Liver (tissue), 8 donors: ENCODE measurements at regions not wholly inside any gene's neighbourhood (a gene's known extent, or its start where the extent isn't known, plus 50 kb on each side); places are given as distances from the start of the nearest gene placed in this dataset.
"Not testable (repeated sequence)": the region's sequence is repeated elsewhere in the genome, so short reads cannot be mapped to it uniquely, and the experiment has no call there.

ENCODE experiments used
- DNase-seq: peaks from one replicate; pipeline ENCODE4 v3.0.0-alpha.2; 2017; ENCODE audit warnings: low spot score
- H3K27ac ChIP-seq, 2 donors: one replicate each; pipeline ENCODE4 v1.7.0; 2013; ENCODE audit warnings: inconsistent platforms in 2 of 2, low read length in 2 of 2, control low read depth in 1 of 2, low read depth in 1 of 2, mild to moderate bottlenecking in 1 of 2
- H3K27me3 ChIP-seq, 4 donors: one replicate each; pipeline versions ENCODE4 v1.6.1 to v1.7.0; 2013; ENCODE audit warnings: low read length in 3 of 4, inconsistent platforms in 1 of 4, mild to moderate bottlenecking in 1 of 4, moderate library complexity in 1 of 4; ENCODE audit not compliant: control insufficient read depth in 4 of 4, insufficient read depth in 4 of 4
- H3K36me3 ChIP-seq, 4 donors: one replicate each; pipeline versions ENCODE4 v1.6.1 to v1.7.0; 2013; ENCODE audit warnings: low read length in 3 of 4, mild to moderate bottlenecking in 3 of 4, low read depth in 1 of 4, moderate library complexity in 1 of 4; ENCODE audit not compliant: control insufficient read depth in 4 of 4, insufficient read depth in 3 of 4
- H3K4me1 ChIP-seq, 4 donors: one replicate each; pipeline versions ENCODE4 v1.6.1 to v1.7.0; 2013; ENCODE audit warnings: low read length in 3 of 4, mild to moderate bottlenecking in 3 of 4, moderate library complexity in 1 of 4; ENCODE audit not compliant: control insufficient read depth in 4 of 4, insufficient read depth in 4 of 4
- H3K4me3 ChIP-seq, 3 donors: one replicate each; pipeline versions ENCODE4 v1.6.1 to v1.7.0; 2013; ENCODE audit warnings: low read length in 3 of 3, control low read depth in 1 of 3, low read depth in 1 of 3, mild to moderate bottlenecking in 1 of 3
- H3K9ac ChIP-seq, 2 donors: one replicate each; pipeline ENCODE4 v1.7.0; 2013; ENCODE audit warnings: low read length in 2 of 2, mild to moderate bottlenecking in 2 of 2, moderate library complexity in 2 of 2, control low read depth in 1 of 2, low read depth in 1 of 2
- H3K9me3 ChIP-seq, 4 donors: one replicate each; pipeline versions ENCODE4 v1.6.1 to v1.7.0; 2013; ENCODE audit warnings: low read length in 3 of 4; ENCODE audit not compliant: control insufficient read depth in 4 of 4
- ATF3 ChIP-seq: IDR thresholded peaks from 2 replicates; pipeline ENCODE4 v1.6.1; 2016; ENCODE audit warnings: antibody characterized with exemption
- EGR1 ChIP-seq, 2 donors: IDR thresholded peaks; 2 replicates each; pipeline ENCODE4 v1.6.1; 2016 to 2018; ENCODE audit warnings: antibody characterized with exemption in 2 of 2, low read depth in 2 of 2
- FOXA1 ChIP-seq: IDR thresholded peaks from 2 replicates; pipeline ENCODE4 v1.6.1; 2016; ENCODE audit warnings: antibody characterized with exemption
- FOXA2 ChIP-seq: IDR thresholded peaks from 2 replicates; pipeline ENCODE4 v1.6.1; 2016; ENCODE audit warnings: antibody characterized with exemption
- GABPA ChIP-seq, 2 donors: IDR thresholded peaks in 1 of 2; conservative IDR thresholded peaks in 1 of 2; 2 replicates each; pipeline ENCODE4 v1.6.1; 2016; ENCODE audit warnings: antibody characterized with exemption in 2 of 2, mild to moderate bottlenecking in 1 of 2, moderate library complexity in 1 of 2
- HNF4A ChIP-seq, 2 donors: conservative IDR thresholded peaks; 2 replicates each; pipeline ENCODE4 v1.6.1; 2016; ENCODE audit warnings: antibody characterized with exemption in 2 of 2, mild to moderate bottlenecking in 2 of 2
- HNF4G ChIP-seq: IDR thresholded peaks from 2 replicates; pipeline ENCODE4 v1.6.1; 2016; ENCODE audit warnings: antibody characterized with exemption
- JUND ChIP-seq, 2 donors: IDR thresholded peaks; 2 replicates each; pipeline ENCODE4 v1.6.1; 2016; ENCODE audit warnings: antibody characterized with exemption in 2 of 2
- MAX ChIP-seq: IDR thresholded peaks from 2 replicates; pipeline ENCODE4 v1.6.1; 2016; ENCODE audit warnings: antibody characterized with exemption
- NR2F2 ChIP-seq: IDR thresholded peaks from 2 replicates; pipeline ENCODE4 v1.6.1; 2016; ENCODE audit warnings: antibody characterized with exemption
- RAD21 ChIP-seq, 2 donors: IDR thresholded peaks; 2 replicates each; pipeline ENCODE4 v1.6.1; 2016; ENCODE audit warnings: antibody characterized with exemption in 2 of 2, mild to moderate bottlenecking in 2 of 2
- RXRA ChIP-seq, 2 donors: IDR thresholded peaks; 2 replicates each; pipeline ENCODE4 v1.6.1; 2017 to 2018; ENCODE audit warnings: antibody characterized with exemption in 2 of 2, mild to moderate bottlenecking in 1 of 2
- TAF1 ChIP-seq: conservative IDR thresholded peaks from 2 replicates; pipeline ENCODE4 v1.6.1; 2016; ENCODE audit warnings: antibody characterized with exemption, mild to moderate bottlenecking
- YY1 ChIP-seq: IDR thresholded peaks from 2 replicates; pipeline ENCODE4 v1.6.1; 2016; ENCODE audit warnings: antibody characterized with exemption, mild to moderate bottlenecking
- ZBTB33 ChIP-seq: IDR thresholded peaks from 2 replicates; pipeline ENCODE4 v1.6.1; 2016; ENCODE audit warnings: antibody characterized with exemption
- WGBS: extraction: QIAGEN DNeasy Blood & Tissue Kit; methylation state at CpG from one replicate; pipeline ENCODE4 v1.1.7; 2013; 5-methylcytosine and 5-hydroxymethylcytosine counted together
- TF ChIP-seq, protein P1 (sequence below): fragments of 150-350 bp; IDR thresholded peaks from 2 replicates; pipeline ENCODE4 v1.5.1; 2017; ENCODE audit warnings: improper control_type of control experiment, low read depth, low read length; ENCODE audit not compliant: missing input control
- TF ChIP-seq, protein P2 (sequence below): IDR thresholded peaks from 2 replicates; pipeline ENCODE4 v1.6.1; 2016; ENCODE audit warnings: antibody characterized with exemption, mild to moderate bottlenecking
- donor health status: healthy.
- donor health status: healthy.
- donor health status: healthy.
- donor health status: healthy.
- donor health status: healthy.

DNA sequence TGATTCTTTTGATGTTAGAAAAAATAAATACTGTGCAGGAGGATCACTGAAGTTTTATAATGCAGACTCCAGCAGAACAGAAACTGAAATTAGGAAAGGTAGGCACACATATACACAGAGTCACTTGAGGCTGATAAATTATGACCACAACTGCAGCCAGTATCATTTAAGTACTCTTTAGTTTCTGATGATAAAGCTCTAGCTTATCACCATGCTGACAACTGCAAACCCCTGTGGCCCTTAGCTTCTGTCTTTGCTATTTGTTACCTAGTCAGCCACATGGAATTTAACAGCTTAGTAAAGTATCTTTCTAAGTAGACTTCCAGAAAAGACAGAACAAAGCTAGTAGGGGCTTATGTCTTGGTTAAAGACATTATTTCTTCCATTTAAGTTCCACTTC is 734.8 kb upstream of the CDH6 start:
- Histone ChIP-seq H3K27me3 (no peaks in the 10 kb centered on the region), H3K27ac (no peak overlapping the region), H3K9ac (no peak overlapping the region), H3K36me3 (no peaks in the 10 kb centered on the region), H3K9me3 (peaks cover 0 to 3% (median 0%) of the 10 kb centered on the region in 4 donors), H3K4me1 (no peaks in the 10 kb centered on the region), H3K4me3 (no peak overlapping the region)
- no peak for DNase-seq
- TF ChIP-seq HNF4G (no peak), RAD21 (IDR thresholded peaks at IDR 0.05) (no peak), ATF3 (no peak), FOXA2 (no peak), EGR1 (IDR thresholded peaks at IDR 0.05; ENCODE audit: low read depth in 2 of 2) (no peak), HNF4A (conservative IDR thresholded peaks at IDR 0.05) (no peak), FOXA1 (no peak), YY1 (no peak), JUND (IDR thresholded peaks at IDR 0.05) (no peak), RXRA (IDR thresholded peaks at IDR 0.05) (no peak), GABPA (IDR thresholded peaks at IDR 0.05 in 1 of 2, conservative IDR thresholded peaks at IDR 0.05 in 1 of 2) (no peak), NR2F2 (no peak), TAF1 (no peak), ZBTB33 (no peak)
- TF ChIP-seq, protein P1, sequence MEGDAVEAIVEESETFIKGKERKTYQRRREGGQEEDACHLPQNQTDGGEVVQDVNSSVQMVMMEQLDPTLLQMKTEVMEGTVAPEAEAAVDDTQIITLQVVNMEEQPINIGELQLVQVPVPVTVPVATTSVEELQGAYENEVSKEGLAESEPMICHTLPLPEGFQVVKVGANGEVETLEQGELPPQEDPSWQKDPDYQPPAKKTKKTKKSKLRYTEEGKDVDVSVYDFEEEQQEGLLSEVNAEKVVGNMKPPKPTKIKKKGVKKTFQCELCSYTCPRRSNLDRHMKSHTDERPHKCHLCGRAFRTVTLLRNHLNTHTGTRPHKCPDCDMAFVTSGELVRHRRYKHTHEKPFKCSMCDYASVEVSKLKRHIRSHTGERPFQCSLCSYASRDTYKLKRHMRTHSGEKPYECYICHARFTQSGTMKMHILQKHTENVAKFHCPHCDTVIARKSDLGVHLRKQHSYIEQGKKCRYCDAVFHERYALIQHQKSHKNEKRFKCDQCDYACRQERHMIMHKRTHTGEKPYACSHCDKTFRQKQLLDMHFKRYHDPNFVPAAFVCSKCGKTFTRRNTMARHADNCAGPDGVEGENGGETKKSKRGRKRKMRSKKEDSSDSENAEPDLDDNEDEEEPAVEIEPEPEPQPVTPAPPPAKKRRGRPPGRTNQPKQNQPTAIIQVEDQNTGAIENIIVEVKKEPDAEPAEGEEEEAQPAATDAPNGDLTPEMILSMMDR: no peak

GRCh38 chr5:30455484-30455883 is 738.0 kb upstream of the CDH6 start:
- H3K27ac ChIP-seq, H3K36me3 ChIP-seq, DNase-seq, H3K4me3 ChIP-seq, H3K9me3 ChIP-seq, H3K9ac ChIP-seq, H3K27me3 ChIP-seq, H3K4me1 ChIP-seq: not testable (repeated sequence)
- WGBS: 77% methylated on average over 3 of the region's 3 CpGs

- no peak for DNase-seq
- no peaks in the 10 kb centered on the region for H3K36me3 ChIP-seq
- no peak for TF ChIP-seq EGR1 (IDR thresholded peaks at IDR 0.05; ENCODE audit: low read depth in 2 of 2)
- no peak for TF ChIP-seq MAX
- no peak for TF ChIP-seq HNF4G
- no peak for TF ChIP-seq NR2F2
- TF ChIP-seq FOXA2: no peak
- no peak for TF ChIP-seq RXRA (IDR thresholded peaks at IDR 0.05)
- no peak for TF ChIP-seq GABPA (IDR thresholded peaks at IDR 0.05 in 1 of 2, conservative IDR thresholded peaks at IDR 0.05 in 1 of 2)
- TF ChIP-seq, protein P1: no peak
- TF ChIP-seq, protein P2, sequence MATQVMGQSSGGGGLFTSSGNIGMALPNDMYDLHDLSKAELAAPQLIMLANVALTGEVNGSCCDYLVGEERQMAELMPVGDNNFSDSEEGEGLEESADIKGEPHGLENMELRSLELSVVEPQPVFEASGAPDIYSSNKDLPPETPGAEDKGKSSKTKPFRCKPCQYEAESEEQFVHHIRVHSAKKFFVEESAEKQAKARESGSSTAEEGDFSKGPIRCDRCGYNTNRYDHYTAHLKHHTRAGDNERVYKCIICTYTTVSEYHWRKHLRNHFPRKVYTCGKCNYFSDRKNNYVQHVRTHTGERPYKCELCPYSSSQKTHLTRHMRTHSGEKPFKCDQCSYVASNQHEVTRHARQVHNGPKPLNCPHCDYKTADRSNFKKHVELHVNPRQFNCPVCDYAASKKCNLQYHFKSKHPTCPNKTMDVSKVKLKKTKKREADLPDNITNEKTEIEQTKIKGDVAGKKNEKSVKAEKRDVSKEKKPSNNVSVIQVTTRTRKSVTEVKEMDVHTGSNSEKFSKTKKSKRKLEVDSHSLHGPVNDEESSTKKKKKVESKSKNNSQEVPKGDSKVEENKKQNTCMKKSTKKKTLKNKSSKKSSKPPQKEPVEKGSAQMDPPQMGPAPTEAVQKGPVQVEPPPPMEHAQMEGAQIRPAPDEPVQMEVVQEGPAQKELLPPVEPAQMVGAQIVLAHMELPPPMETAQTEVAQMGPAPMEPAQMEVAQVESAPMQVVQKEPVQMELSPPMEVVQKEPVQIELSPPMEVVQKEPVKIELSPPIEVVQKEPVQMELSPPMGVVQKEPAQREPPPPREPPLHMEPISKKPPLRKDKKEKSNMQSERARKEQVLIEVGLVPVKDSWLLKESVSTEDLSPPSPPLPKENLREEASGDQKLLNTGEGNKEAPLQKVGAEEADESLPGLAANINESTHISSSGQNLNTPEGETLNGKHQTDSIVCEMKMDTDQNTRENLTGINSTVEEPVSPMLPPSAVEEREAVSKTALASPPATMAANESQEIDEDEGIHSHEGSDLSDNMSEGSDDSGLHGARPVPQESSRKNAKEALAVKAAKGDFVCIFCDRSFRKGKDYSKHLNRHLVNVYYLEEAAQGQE: no peak
- no peak for TF ChIP-seq ATF3
- no peak for TF ChIP-seq HNF4A (conservative IDR thresholded peaks at IDR 0.05)
- no peak for TF ChIP-seq YY1
- H3K4me1 ChIP-seq: no peaks in the 10 kb centered on the region
- H3K4me3 ChIP-seq: no peak overlapping the region
- H3K9ac ChIP-seq: no peak overlapping the region
- no peaks in the 10 kb centered on the region for H3K27me3 ChIP-seq
- 79% methylated on average over 1 of the region's 1 CpG for WGBS
- peaks cover 0 to 3% (median 0%) of the 10 kb centered on the region in 4 donors for H3K9me3 ChIP-seq
- H3K27ac ChIP-seq: no peak overlapping the region
These were observed 740.3 kb upstream of the CDH6 start for GRCh38 chr5:30453168-30453567.
